ENCODE measurements at regions not wholly inside any gene's neighbourhood (a gene's known extent, or its start where the extent isn't known, plus 50 kb on each side); places are given as distances from the start of the nearest gene placed in this dataset.

GRCh38 chr3:152891678-152892077 lies 56.7 kb downstream of the P2RY1 start:
- ChIA-PET CTCF (no interaction called here), POLR2A (no interaction called here)
- no peak for DNase-seq
- Histone ChIP-seq H3F3A (replicated peaks; ENCODE audit: insufficient read depth) (no peaks in the 10 kb centered on the region), H3K9ac (no peak overlapping the region), H3K4me2 (no peak overlapping the region), H3K9me3 (no peaks in the 10 kb centered on the region), H2AFZ (ENCODE audit: low read depth) (no peak overlapping the region), H3K79me2 (ENCODE audit: insufficient read depth) (no peaks in the 10 kb centered on the region), H3K27me3 (ENCODE audit: insufficient read depth) (no peaks in the 10 kb centered on the region; the same call in 1 of the 2 replicates), H3K4me3 (ENCODE audit: low read depth in 2 of 2, low read length in 1 of 2) (no peak overlapping the region), H3K9me2 (no peaks in the 10 kb centered on the region), H3K4me1 (ENCODE audit: control insufficient read depth in 1 of 2, insufficient read depth in 2 of 2, low read depth in 1 of 2, low read length in 1 of 2) (no peaks in the 10 kb centered on the region), H3K36me3 (replicated peaks in 1 of 2; ENCODE audit: control insufficient read depth in 1 of 2, insufficient read depth in 2 of 2, low read length in 1 of 2) (no peaks in the 10 kb centered on the region), H3K27ac (ENCODE audit: low read depth in 2 of 2, low read length in 1 of 2) (no peak overlapping the region), H4K20me1 (ENCODE audit: insufficient read depth) (no peaks in the 10 kb centered on the region)
- 0% methylated on average over 1 of the region's 1 CpG for WGBS (ENCODE audit: low lambda C conversion rate)
- TF ChIP-seq RXRA (IDR thresholded peaks at IDR 0.05; ENCODE audit: borderline replicate concordance, low read depth) (no peak), RCOR1 (IDR thresholded peaks at IDR 0.05; ENCODE audit: low read length) (no peak), REST (IDR thresholded peaks at IDR 0.05; ENCODE audit: low read depth, low read length) (no peak), FOSL2 (IDR thresholded peaks at IDR 0.05; ENCODE audit: borderline replicate concordance, low read depth) (no peak), GABPA (IDR thresholded peaks at IDR 0.05; ENCODE audit: low read depth) (no peak), ELF1 (IDR thresholded peaks at IDR 0.05) (no peak), RFX5 (IDR thresholded peaks at IDR 0.05; ENCODE audit: low read length) (no peak), SIN3A (IDR thresholded peaks at IDR 0.05; ENCODE audit: borderline replicate concordance, low read depth, low read length) (no peak)

GRCh38 chr3:152892446-152892845 lies 57.5 kb downstream of the P2RY1 start:
- Histone ChIP-seq H3F3A (replicated peaks; ENCODE audit: insufficient read depth) (no peaks in the 10 kb centered on the region), H3K79me2 (ENCODE audit: insufficient read depth) (no peaks in the 10 kb centered on the region), H3K27ac (ENCODE audit: low read depth in 2 of 2, low read length in 1 of 2) (no peak overlapping the region), H3K9ac (no peak overlapping the region), H3K4me1 (ENCODE audit: control insufficient read depth in 1 of 2, insufficient read depth in 2 of 2, low read depth in 1 of 2, low read length in 1 of 2) (no peaks in the 10 kb centered on the region), H3K4me3 (ENCODE audit: low read depth in 2 of 2, low read length in 1 of 2) (no peak overlapping the region), H2AFZ (ENCODE audit: low read depth) (no peak overlapping the region), H3K4me2 (no peak overlapping the region), H3K36me3 (replicated peaks in 1 of 2; ENCODE audit: control insufficient read depth in 1 of 2, insufficient read depth in 2 of 2, low read length in 1 of 2) (no peaks in the 10 kb centered on the region), H3K9me3 (no peaks in the 10 kb centered on the region), H3K9me2 (no peaks in the 10 kb centered on the region), H4K20me1 (ENCODE audit: insufficient read depth) (no peaks in the 10 kb centered on the region), H3K27me3 (ENCODE audit: insufficient read depth) (no peaks in the 10 kb centered on the region; the same call in 1 of the 2 replicates)
- CTCF ChIA-PET = no interaction called here
- TF ChIP-seq MEF2A (IDR thresholded peaks at IDR 0.05; ENCODE audit: borderline replicate concordance, low read depth) (no peak), EZH2phosphoT487 (IDR thresholded peaks at IDR 0.05; ENCODE audit: borderline replicate concordance, low read depth) (no peak), YY1 (IDR thresholded peaks at IDR 0.05; ENCODE audit: low read depth) (no peak), NRF1 (IDR thresholded peaks at IDR 0.05; ENCODE audit: low read depth, low read length) (no peak), RXRA (IDR thresholded peaks at IDR 0.05; ENCODE audit: borderline replicate concordance, low read depth) (no peak), NFIC (IDR thresholded peaks at IDR 0.05; ENCODE audit: borderline replicate concordance) (no peak), EP300 (IDR thresholded peaks at IDR 0.05; ENCODE audit: borderline replicate concordance in 1 of 2, low read depth in 1 of 2, low read length in 1 of 2) (no peak), RAD21 (IDR thresholded peaks at IDR 0.05; ENCODE audit: low read length) (no peak), CHD2 (IDR thresholded peaks at IDR 0.05; ENCODE audit: low read length, partially characterized antibody) (no peak), JUND (IDR thresholded peaks at IDR 0.05) (no peak), FOXJ3 (CRISPR knock-in tag; IDR thresholded peaks at IDR 0.05) (no peak), RCOR1 (IDR thresholded peaks at IDR 0.05; ENCODE audit: low read length) (no peak)
- DNase-seq = no peak
- POLR2A ChIA-PET = no interaction called here

Measured in SK-N-SH (cell line).